ENCODE measurements at regions not wholly inside any gene's neighbourhood (a gene's known extent, or its start where the extent isn't known, plus 50 kb on each side); places are given as distances from the start of the nearest gene placed in this dataset.
"Not testable (repeated sequence)": the region's sequence is repeated elsewhere in the genome, so short reads cannot be mapped to it uniquely, and the experiment has no call there.

DNA sequence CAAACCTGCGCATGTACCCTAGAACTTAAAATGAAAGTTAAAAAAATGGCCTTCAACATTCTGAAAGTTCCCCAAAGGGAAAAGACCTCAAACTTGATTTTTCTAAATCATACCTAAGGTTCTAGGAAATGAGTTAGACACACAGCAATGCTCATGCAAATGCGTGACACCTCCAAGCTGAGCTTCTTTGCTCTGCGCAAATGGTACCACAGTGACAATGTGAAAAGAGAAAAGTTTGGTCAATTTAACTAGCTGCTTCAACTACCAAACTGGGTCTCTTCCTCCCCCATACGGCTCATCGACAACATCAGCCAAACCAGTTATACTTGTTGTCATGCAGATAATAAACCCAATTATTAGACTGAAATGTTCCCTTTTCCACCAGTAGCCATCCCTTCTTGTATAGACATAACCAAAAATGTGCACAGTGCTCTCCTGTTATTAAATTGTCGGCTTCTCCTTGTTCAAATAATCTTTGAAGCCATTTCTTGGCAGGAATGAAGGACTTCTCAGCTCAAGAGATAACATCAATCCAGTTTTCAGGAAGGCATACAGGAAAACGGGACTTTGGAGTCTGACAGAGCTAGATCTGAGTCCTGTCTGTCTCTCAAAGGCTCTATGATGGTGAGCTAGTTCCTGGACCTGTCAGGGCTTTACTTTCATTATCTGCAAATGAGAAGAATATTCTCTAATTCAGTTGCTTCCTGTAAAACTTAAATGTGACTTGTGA, 185.6 kb upstream of the NR3C1 start:
- Histone ChIP-seq H3K4me3 (replicated peaks in 1 of 3; ENCODE audit: low read depth in 2 of 3, low read length in 3 of 3) (no peak overlapping the region), H4K20me1 (ENCODE audit: insufficient read depth, low read length) (no peaks in the 10 kb centered on the region), H3K79me2 (ENCODE audit: insufficient read depth, low read length) (no peaks in the 10 kb centered on the region), H3K9ac (ENCODE audit: insufficient read depth, low read length, poor library complexity, severe bottlenecking) (no peak overlapping the region), H3K4me2 (replicated peaks; ENCODE audit: extremely low read depth, low read length, poor library complexity, severe bottlenecking) (no peak overlapping the region), H3K27me3 (ENCODE audit: control insufficient read depth in 2 of 2, insufficient read depth in 2 of 2, low read length in 2 of 2) (no peaks in the 10 kb centered on the region), H2AFZ (ENCODE audit: insufficient read depth, low read depth, low read length, poor library complexity, severe bottlenecking) (no peak overlapping the region), H3K36me3 (replicated peaks in 1 of 2; ENCODE audit: control insufficient read depth in 1 of 2, insufficient read depth in 2 of 2, low read length in 2 of 2) (no peaks in the 10 kb centered on the region), H3K27ac (ENCODE audit: low read depth in 1 of 2, low read length in 2 of 2) (no peak overlapping the region), H3K4me1 (ENCODE audit: control insufficient read depth in 1 of 2, insufficient read depth in 2 of 2, low read length in 2 of 2) (peaks cover 13 to 19% of the 10 kb centered on the region in 2 donors), H3K9me3 (replicated peaks in 1 of 2; ENCODE audit: control insufficient read depth in 1 of 2, insufficient read depth in 1 of 2, low read length in 2 of 2) (no peaks in the 10 kb centered on the region)
- Mint-ChIP-seq H3K27ac (no peak overlapping the region), H3K9me3 (no peaks in the 10 kb centered on the region), H3K27me3 (ENCODE audit: low read depth in 3 of 3) (no peaks in the 10 kb centered on the region), H3K36me3 (no peaks in the 10 kb centered on the region), H3K4me1 (peaks cover 21% of the 10 kb centered on the region), H3K4me3 (no peak overlapping the region)
- no peak for DNase-seq
- intact Hi-C loops (cut with micrococcal nuclease) = no loop called here
- TF ChIP-seq, protein P1, sequence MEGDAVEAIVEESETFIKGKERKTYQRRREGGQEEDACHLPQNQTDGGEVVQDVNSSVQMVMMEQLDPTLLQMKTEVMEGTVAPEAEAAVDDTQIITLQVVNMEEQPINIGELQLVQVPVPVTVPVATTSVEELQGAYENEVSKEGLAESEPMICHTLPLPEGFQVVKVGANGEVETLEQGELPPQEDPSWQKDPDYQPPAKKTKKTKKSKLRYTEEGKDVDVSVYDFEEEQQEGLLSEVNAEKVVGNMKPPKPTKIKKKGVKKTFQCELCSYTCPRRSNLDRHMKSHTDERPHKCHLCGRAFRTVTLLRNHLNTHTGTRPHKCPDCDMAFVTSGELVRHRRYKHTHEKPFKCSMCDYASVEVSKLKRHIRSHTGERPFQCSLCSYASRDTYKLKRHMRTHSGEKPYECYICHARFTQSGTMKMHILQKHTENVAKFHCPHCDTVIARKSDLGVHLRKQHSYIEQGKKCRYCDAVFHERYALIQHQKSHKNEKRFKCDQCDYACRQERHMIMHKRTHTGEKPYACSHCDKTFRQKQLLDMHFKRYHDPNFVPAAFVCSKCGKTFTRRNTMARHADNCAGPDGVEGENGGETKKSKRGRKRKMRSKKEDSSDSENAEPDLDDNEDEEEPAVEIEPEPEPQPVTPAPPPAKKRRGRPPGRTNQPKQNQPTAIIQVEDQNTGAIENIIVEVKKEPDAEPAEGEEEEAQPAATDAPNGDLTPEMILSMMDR (IDR thresholded peaks at IDR 0.05) = no peak
- 93% methylated on average over 4 of the region's 7 CpGs for WGBS (ENCODE audit: insufficient coverage)

DNA sequence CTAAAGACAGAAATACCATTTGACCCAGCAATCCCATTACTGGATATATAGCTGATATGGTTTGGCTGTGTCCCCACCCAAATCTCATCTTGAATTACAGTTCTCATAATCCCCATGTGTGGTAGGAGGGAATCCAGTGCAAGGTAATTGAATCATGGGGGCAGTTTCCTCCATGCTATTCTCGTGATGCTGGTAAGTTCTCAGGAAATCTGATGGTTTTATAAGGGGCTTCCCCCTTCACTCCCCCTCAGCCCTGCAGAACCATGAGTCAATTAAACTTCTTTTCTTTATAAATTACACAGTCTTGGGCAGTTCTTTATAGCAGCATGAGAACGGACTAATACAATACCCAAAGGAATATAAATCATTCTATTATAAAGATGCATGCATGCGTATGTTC, 184.6 kb upstream of the NR3C1 start:
- WGBS (ENCODE audit: insufficient coverage) = no CpG with 5 or more reads among the region's 3 CpGs
- H3K4me2 ChIP-seq (replicated peaks; ENCODE audit: extremely low read depth, low read length, poor library complexity, severe bottlenecking) = not testable (repeated sequence)

More for the DNA sequence above, 184.6 kb upstream of the NR3C1 start:
- H3K79me2 ChIP-seq (ENCODE audit: insufficient read depth, low read length); H3K4me3 Mint-ChIP-seq; H3K27ac Mint-ChIP-seq; H3K4me3 ChIP-seq (replicated peaks in 1 of 3; ENCODE audit: low read depth in 2 of 3, low read length in 3 of 3); H3K27me3 Mint-ChIP-seq (ENCODE audit: low read depth in 3 of 3); H3K36me3 ChIP-seq (replicated peaks in 1 of 2; ENCODE audit: control insufficient read depth in 1 of 2, insufficient read depth in 2 of 2, low read length in 2 of 2); H3K9ac ChIP-seq (ENCODE audit: insufficient read depth, low read length, poor library complexity, severe bottlenecking); H3K27ac ChIP-seq (ENCODE audit: low read depth in 1 of 2, low read length in 2 of 2); H3K36me3 Mint-ChIP-seq; H3K27me3 ChIP-seq (ENCODE audit: control insufficient read depth in 2 of 2, insufficient read depth in 2 of 2, low read length in 2 of 2); H2AFZ ChIP-seq (ENCODE audit: insufficient read depth, low read depth, low read length, poor library complexity, severe bottlenecking); H3K9me3 Mint-ChIP-seq; DNase-seq; intact Hi-C loops (cut with micrococcal nuclease); H3K9me3 ChIP-seq (replicated peaks in 1 of 2; ENCODE audit: control insufficient read depth in 1 of 2, insufficient read depth in 1 of 2, low read length in 2 of 2); H4K20me1 ChIP-seq (ENCODE audit: insufficient read depth, low read length): not testable (repeated sequence)
- peaks cover 17 to 23% of the 10 kb centered on the region in 2 donors for H3K4me1 ChIP-seq (ENCODE audit: control insufficient read depth in 1 of 2, insufficient read depth in 2 of 2, low read length in 2 of 2)
- H3K4me1 Mint-ChIP-seq = peaks cover 27% of the 10 kb centered on the region
